NCI-H1694 (cell line): ENCODE measurements at regions not wholly inside any gene's neighbourhood (a gene's known extent, or its start where the extent isn't known, plus 50 kb on each side); places are given as distances from the start of the nearest gene placed in this dataset.
"Not testable (repeated sequence)": the region's sequence is repeated elsewhere in the genome, so short reads cannot be mapped to it uniquely, and the experiment has no call there.

ENCODE experiments used
- DNase-seq: peaks from one replicate; lab custom pipeline; 2025; lab: John Stamatoyannopoulos, UW

GRCh38 chr16:6852643-6853225 is 479.9 kb upstream of the RBFOX1 start:
- peak; percentile 24 for DNase-seq

DNA sequence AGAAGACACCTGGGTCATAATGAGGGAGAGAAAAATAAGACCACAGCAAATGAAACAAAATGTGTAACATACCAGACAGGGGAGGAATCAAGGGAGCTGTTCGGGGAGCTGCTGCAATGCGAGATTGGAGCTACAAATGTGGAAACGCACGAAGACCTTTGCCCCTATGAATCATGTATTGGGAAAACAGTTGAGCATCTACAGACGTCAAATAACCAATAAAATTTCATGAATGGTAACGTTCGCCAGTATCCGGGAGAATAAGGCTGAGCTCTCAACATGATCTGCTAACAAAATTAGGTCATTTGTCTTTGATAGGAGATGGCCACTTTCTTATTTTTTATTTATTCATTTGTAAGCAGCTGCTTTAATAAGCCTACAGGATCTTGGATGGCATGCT is 486.2 kb upstream of the RBFOX1 start:
- DNase-seq: no peak

GRCh38 chr16:6841392-6841791 is 491.3 kb upstream of the RBFOX1 start:
- no peak for DNase-seq

DNA sequence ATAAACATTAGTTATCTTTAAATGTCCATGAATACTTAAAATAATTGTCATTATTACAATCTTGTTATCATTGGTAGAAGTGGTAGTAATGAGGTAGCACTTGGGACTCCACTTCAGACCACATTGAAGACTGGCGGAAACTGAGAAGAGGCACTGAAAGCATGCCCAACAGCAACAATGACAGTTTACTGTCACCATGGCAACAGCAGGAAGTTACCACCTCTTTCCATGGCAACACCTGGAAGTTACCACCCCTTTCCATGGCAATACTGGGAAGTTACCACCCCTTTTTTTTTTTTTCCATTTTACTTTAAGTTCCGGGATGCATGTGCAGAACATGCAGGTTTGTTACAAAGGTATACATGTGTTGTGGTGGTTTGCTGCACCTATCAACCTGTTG is 494.9 kb upstream of the RBFOX1 start:
- DNase-seq: no peak

DNA sequence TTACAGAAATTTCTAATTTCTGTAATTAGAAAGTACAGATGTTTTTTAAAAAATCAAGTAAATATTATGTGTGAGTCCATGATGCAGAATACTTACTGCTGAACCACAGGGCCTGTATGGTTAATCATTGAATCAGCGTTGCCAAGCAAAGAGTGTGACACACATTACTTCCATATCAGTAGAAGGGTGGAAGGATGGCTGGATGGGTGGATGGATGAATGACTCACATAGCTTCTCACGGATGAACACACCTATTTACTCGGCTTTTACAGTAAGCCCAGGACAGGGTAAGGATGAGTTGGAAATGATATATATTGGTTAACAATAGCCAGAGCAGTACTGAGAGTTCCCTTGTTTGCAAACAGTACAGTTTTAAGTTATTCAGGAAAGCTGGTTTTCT is 495.9 kb upstream of the RBFOX1 start:
- no peak for DNase-seq

- no peak for DNase-seq
Observed at GRCh38 chr16:6835941-6836340, 496.7 kb upstream of the RBFOX1 start.

- no peak for DNase-seq
Observed at GRCh38 chr16:6835516-6835915, 497.1 kb upstream of the RBFOX1 start.

DNA sequence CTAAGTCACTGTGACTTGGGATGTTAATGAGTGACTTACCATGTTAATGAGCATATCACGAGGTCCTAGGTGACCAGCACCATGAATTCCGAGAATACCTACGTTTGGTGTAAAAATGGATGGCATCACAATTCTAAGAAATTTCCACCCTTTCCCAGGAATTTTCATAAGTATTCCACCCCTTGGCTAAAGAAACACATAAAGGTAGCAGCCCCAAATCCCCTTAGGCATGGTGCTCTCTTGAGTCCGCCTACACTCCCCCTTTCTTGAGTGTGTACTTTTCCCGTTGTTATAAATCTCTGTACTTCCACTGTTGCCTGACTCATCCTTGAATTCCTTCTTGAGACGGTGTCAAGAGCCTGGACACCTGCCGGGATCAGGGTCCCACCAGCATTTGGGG is 504.0 kb upstream of the RBFOX1 start:
- DNase-seq: no peak

DNA sequence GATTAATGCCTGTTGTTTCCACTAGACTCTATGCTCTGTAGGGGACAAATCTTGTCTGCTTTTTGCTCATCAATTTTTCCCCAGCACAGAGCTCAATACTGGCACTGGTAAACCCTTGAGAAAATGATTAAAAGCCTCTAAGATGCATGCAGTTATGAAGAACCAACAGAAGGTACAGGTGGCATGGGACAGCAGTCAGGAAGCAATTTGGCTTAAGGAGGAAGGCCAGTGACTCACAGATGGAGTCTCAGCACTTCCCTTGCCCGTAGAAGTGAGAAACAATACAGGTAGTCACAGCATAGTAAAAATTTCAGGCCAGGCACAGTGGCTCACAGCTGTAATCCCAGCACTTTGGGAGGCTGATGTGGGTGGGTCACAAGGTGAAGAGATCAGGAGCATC is 504.7 kb upstream of the RBFOX1 start:
- DNase-seq: no peak

- no peak for DNase-seq
Observed at GRCh38 chr16:6827267-6827666, 505.4 kb upstream of the RBFOX1 start.

- no peak for DNase-seq
Observed at GRCh38 chr16:6822041-6822440, 510.6 kb upstream of the RBFOX1 start.

GRCh38 chr16:6804461-6804860 is 528.2 kb upstream of the RBFOX1 start:
- DNase-seq: no peak

- DNase-seq: no peak
Observed at GRCh38 chr16:6803176-6803575, 529.5 kb upstream of the RBFOX1 start.

DNA sequence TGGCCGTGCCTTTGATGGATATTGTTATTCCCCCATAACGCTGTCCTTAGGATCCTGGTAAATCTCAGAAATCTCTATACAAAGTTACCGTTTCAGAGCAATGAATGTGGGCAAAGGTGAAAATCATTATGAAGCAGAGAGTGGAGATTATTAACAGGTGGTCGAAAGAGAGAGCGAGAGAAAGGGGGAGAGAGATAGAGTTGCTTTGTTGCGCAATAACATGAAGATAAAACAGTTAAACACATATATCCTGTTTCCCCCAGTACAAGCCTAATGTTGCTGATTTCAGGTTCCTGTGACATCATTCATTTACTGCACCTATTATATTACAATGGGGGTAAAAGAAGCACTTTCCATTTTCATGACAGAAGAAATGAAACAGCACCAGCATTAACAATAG is 535.4 kb upstream of the RBFOX1 start:
- DNase-seq: no peak

- DNase-seq: no peak
Observed at GRCh38 chr16:6777624-6778023, 555.0 kb upstream of the RBFOX1 start.

GRCh38 chr16:6775712-6776111 is 556.9 kb upstream of the RBFOX1 start:
- DNase-seq: no peak

DNA sequence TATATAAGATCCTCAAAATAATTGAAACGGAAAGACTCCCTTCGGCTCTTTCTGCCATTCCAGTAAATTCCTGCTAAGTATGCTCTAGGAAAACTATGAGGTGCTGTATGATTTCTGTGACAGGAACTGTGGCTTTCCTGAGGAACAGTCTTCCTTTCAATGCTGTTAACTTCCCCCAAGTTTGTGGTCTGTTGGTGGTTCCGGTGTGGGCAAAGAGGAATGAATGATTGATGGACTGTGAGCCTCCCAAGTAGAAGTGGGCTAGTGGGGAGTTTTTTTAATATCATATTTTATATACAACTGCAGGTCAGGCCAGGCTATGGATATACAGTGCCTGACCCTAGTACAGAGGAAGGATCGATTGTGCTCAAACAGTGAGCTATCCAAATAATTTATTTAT is 560.7 kb upstream of the RBFOX1 start:
- no peak for DNase-seq

- no peak for DNase-seq
Observed at GRCh38 chr16:6753553-6753952, 579.1 kb upstream of the RBFOX1 start.

- DNase-seq: no peak
Observed at GRCh38 chr16:6751191-6751590, 581.5 kb upstream of the RBFOX1 start.

GRCh38 chr16:6749698-6750097 is 582.9 kb upstream of the RBFOX1 start:
- DNase-seq: no peak

DNA sequence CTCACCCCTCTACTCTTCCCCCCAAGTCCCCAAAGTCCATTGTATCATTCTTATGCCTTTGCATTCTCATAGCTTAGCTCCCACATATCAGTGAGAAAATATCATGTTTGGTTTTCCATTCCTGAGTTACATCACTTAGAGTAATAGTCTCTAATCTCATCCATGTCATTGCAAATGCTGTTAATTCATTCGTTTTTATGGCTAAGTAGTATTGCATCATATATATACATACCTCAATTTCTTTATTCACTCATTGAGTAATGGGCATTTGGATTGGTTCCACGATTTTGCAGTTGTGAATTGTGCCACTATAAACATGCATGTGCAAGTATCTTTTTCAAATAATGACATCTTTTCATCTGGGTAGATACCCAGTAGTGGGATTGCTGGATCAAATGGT is 596.3 kb upstream of the RBFOX1 start:
- not testable (repeated sequence) for DNase-seq

- DNase-seq: no peak
Observed at GRCh38 chr16:6735631-6736030, 597.0 kb upstream of the RBFOX1 start.

DNA sequence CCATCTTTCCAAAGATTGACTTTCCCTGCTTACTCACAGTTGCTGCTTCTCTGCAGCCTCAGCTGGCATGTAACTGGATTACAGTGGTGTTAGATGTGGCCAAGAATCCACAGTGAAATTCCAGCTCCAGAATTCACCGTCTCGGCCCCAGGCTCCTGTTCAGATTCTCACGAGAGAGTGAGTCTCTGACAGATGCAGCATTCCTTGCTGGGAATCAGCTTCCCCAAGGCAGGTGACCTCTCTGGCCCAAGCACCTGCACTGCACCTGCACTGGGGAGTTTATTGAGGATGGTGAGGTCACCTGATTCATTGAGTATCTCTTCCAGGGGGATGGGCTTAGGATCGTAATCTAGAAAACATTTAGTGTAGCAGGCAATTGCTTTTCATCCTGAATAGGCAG is 600.5 kb upstream of the RBFOX1 start:
- no peak for DNase-seq

- DNase-seq: no peak
Observed at GRCh38 chr16:6728381-6728780, 604.3 kb upstream of the RBFOX1 start.

DNA sequence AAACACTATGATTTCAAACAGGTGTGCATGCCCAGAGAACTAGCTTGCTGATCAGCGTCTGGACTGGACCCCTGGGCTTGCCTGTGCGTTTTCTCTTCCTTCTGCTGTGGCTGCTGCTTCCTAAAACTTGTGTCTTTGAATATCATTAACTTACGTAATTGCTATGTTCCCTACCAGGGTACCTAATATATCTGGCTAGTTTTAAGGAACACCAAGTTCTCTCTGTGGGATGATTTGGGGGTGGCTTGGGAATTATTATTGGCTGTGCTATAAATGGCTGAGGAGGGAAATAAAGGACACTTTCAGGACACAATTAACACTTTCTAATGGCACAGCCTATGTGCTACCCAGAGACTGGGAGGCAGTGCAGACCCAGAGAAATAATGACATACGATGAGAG is 606.0 kb upstream of the RBFOX1 start:
- DNase-seq: no peak
